ENCODE measurements at regions not wholly inside any gene's neighbourhood (a gene's known extent, or its start where the extent isn't known, plus 50 kb on each side); places are given as distances from the start of the nearest gene placed in this dataset.

- H3K27me3 ChIP-seq (replicated peaks in 1 of 4; ENCODE audit: control extremely low read depth in 1 of 4, control insufficient read depth in 3 of 4, insufficient read depth in 4 of 4, low read length in 3 of 4) = no peaks in the 10 kb centered on the region
- CTCF ChIA-PET = interaction anchor here (1.3 kb wide), 1 partner anchor 204 kb away, joined by 3 read pairs; no protein-coding TSS in a partner anchor
- no peak for TF ChIP-seq EZH2 (IDR thresholded peaks at IDR 0.05; ENCODE audit: borderline replicate concordance, insufficient read depth, low read depth, low read length, poor library complexity, severe bottlenecking)
- no peak for TF ChIP-seq CTCF (IDR thresholded peaks at IDR 0.05)
- no peak overlapping the region for H3K4me2 ChIP-seq (replicated peaks; ENCODE audit: low read depth, low read length, poor library complexity, severe bottlenecking)
- no peak overlapping the region for H2AFZ ChIP-seq (ENCODE audit: insufficient read depth, low read depth, low read length, poor library complexity, severe bottlenecking)
- Mint-ChIP-seq H3K27ac (no peak overlapping the region), H3K4me1 (no peaks in the 10 kb centered on the region), H3K9me3 (ENCODE audit: insufficient read depth) (no peaks in the 10 kb centered on the region), H3K4me3 (no peak overlapping the region), H3K27me3 (no peaks in the 10 kb centered on the region)
- POLR2A ChIA-PET = no interaction called here
- no peak overlapping the region for H3K27ac ChIP-seq (ENCODE audit: low read length in 2 of 2)
- no peaks in the 10 kb centered on the region for H3K36me3 ChIP-seq (replicated peaks in 1 of 2; ENCODE audit: control extremely low read depth in 1 of 2, control insufficient read depth in 1 of 2, extremely low read depth in 1 of 2, insufficient read depth in 2 of 2, low read length in 1 of 2)
- H3K4me1 ChIP-seq (ENCODE audit: control insufficient read depth in 2 of 2, insufficient read depth in 2 of 2, low read length in 2 of 2) = no peaks in the 10 kb centered on the region
- intact Hi-C loops (cut with micrococcal nuclease) = no loop called here
- H3K9ac ChIP-seq (ENCODE audit: low read length) = no peak overlapping the region
- no peaks in the 10 kb centered on the region for H3K9me3 ChIP-seq (ENCODE audit: control extremely low read depth in 1 of 3, control insufficient read depth in 2 of 3, insufficient read depth in 1 of 3, low read length in 2 of 3)
- DNase-seq (no peak), ATAC-seq (ENCODE audit: low read depth) (no peak)
- 100% methylated on average over 1 of the region's 3 CpGs for WGBS (ENCODE audit: insufficient coverage)
- no peaks in the 10 kb centered on the region for H3K79me2 ChIP-seq (ENCODE audit: control insufficient read depth, insufficient read depth, low read length)
- no peak overlapping the region for H3K4me3 ChIP-seq (ENCODE audit: control extremely low read depth in 1 of 5, extremely low read depth in 1 of 5, insufficient read depth in 1 of 5, low read depth in 2 of 5, low read length in 4 of 5)
- H4K20me1 ChIP-seq (ENCODE audit: control insufficient read depth, insufficient read depth, low read length, poor library complexity, severe bottlenecking) = no peaks in the 10 kb centered on the region
Observed at GRCh38 chr10:88184543-88185297, 321.3 kb downstream of the PTEN start.

GRCh38 chr10:88185830-88186229 lies 322.4 kb downstream of the PTEN start:
- Histone ChIP-seq H3K4me3 (ENCODE audit: control extremely low read depth in 1 of 5, extremely low read depth in 1 of 5, insufficient read depth in 1 of 5, low read depth in 2 of 5, low read length in 4 of 5) (no peak overlapping the region), H3K79me2 (ENCODE audit: control insufficient read depth, insufficient read depth, low read length) (no peaks in the 10 kb centered on the region), H3K4me1 (ENCODE audit: control insufficient read depth in 2 of 2, insufficient read depth in 2 of 2, low read length in 2 of 2) (no peaks in the 10 kb centered on the region), H3K36me3 (replicated peaks in 1 of 2; ENCODE audit: control extremely low read depth in 1 of 2, control insufficient read depth in 1 of 2, extremely low read depth in 1 of 2, insufficient read depth in 2 of 2, low read length in 1 of 2) (no peaks in the 10 kb centered on the region), H3K4me2 (replicated peaks; ENCODE audit: low read depth, low read length, poor library complexity, severe bottlenecking) (no peak overlapping the region), H4K20me1 (ENCODE audit: control insufficient read depth, insufficient read depth, low read length, poor library complexity, severe bottlenecking) (no peaks in the 10 kb centered on the region), H3K9ac (ENCODE audit: low read length) (no peak overlapping the region), H3K9me3 (ENCODE audit: control extremely low read depth in 1 of 3, control insufficient read depth in 2 of 3, insufficient read depth in 1 of 3, low read length in 2 of 3) (no peaks in the 10 kb centered on the region), H2AFZ (ENCODE audit: insufficient read depth, low read depth, low read length, poor library complexity, severe bottlenecking) (no peak overlapping the region), H3K27me3 (replicated peaks in 1 of 4; ENCODE audit: control extremely low read depth in 1 of 4, control insufficient read depth in 3 of 4, insufficient read depth in 4 of 4, low read length in 3 of 4) (no peaks in the 10 kb centered on the region), H3K27ac (ENCODE audit: low read length in 2 of 2) (no peak overlapping the region)
- no peaks in the 10 kb centered on the region for H3K4me1 Mint-ChIP-seq
- H3K4me3 Mint-ChIP-seq = no peak overlapping the region
- POLR2A ChIA-PET = no interaction called here
- H3K9me3 Mint-ChIP-seq (ENCODE audit: insufficient read depth) = no peaks in the 10 kb centered on the region
- no peak for DNase-seq
- no peak for ATAC-seq (ENCODE audit: low read depth)
- CTCF ChIA-PET = no interaction called here
- no peaks in the 10 kb centered on the region for H3K27me3 Mint-ChIP-seq
- no CpG with 5 or more reads among the region's 2 CpGs for WGBS (ENCODE audit: insufficient coverage)
- intact Hi-C loops (cut with micrococcal nuclease) = no loop called here
- TF ChIP-seq EZH2 (IDR thresholded peaks at IDR 0.05; ENCODE audit: borderline replicate concordance, insufficient read depth, low read depth, low read length, poor library complexity, severe bottlenecking) (no peak), CTCF (IDR thresholded peaks at IDR 0.05) (no peak)
- no peak overlapping the region for H3K27ac Mint-ChIP-seq

Data from B cell (primary cell).